ENCODE measurements at regions not wholly inside any gene's neighbourhood (a gene's known extent, or its start where the extent isn't known, plus 50 kb on each side); places are given as distances from the start of the nearest gene placed in this dataset.
"Not testable (repeated sequence)": the region's sequence is repeated elsewhere in the genome, so short reads cannot be mapped to it uniquely, and the experiment has no call there.

- DNase-seq, result no peak
These were observed 310.4 kb upstream of the ADARB2 start for GRCh38 chr10:2047679-2048078.

GRCh38 chr10:2043379-2043778, 306.1 kb upstream of the ADARB2 start:
- no peak for DNase-seq

- no peak for DNase-seq
These were observed 300.7 kb upstream of the ADARB2 start for GRCh38 chr10:2038036-2038435.

GRCh38 chr10:2037246-2037645, 299.9 kb upstream of the ADARB2 start:
- no peak for DNase-seq

GRCh38 chr10:2036209-2036608, 298.9 kb upstream of the ADARB2 start:
- DNase-seq, result no peak

GRCh38 chr10:2030046-2030445, 292.7 kb upstream of the ADARB2 start:
- no peak for DNase-seq

- DNase-seq, result no peak
These were observed 289.6 kb upstream of the ADARB2 start for GRCh38 chr10:2026936-2027335.

GRCh38 chr10:2024750-2025149, 287.4 kb upstream of the ADARB2 start:
- DNase-seq, result not testable (repeated sequence)

GRCh38 chr10:2023687-2024086, 286.4 kb upstream of the ADARB2 start:
- DNase-seq, result no peak

- no peak for DNase-seq
These were observed 285.1 kb upstream of the ADARB2 start for GRCh38 chr10:2022401-2022800.

- no peak for DNase-seq
These were observed 283.5 kb upstream of the ADARB2 start for GRCh38 chr10:2020836-2021235.

- no peak for DNase-seq
These were observed 282.5 kb upstream of the ADARB2 start for GRCh38 chr10:2019803-2020202.

GRCh38 chr10:2019281-2019680, 282.0 kb upstream of the ADARB2 start:
- DNase-seq, result no peak

GRCh38 chr10:2014541-2014940, 277.2 kb upstream of the ADARB2 start:
- no peak for DNase-seq

GRCh38 chr10:2012209-2012608, 274.9 kb upstream of the ADARB2 start:
- DNase-seq, result no peak

- no peak for DNase-seq
These were observed 273.9 kb upstream of the ADARB2 start for GRCh38 chr10:2011106-2011716.

GRCh38 chr10:2005546-2005945, 268.2 kb upstream of the ADARB2 start:
- no peak for DNase-seq

- no peak for DNase-seq
These were observed 255.6 kb upstream of the ADARB2 start for GRCh38 chr10:1992930-1993329.

- DNase-seq, result no peak
These were observed 251.8 kb upstream of the ADARB2 start for GRCh38 chr10:1989090-1989489.

- DNase-seq, result no peak
These were observed 244.7 kb upstream of the ADARB2 start for GRCh38 chr10:1981976-1982375.

- no peak for DNase-seq
These were observed 243.1 kb upstream of the ADARB2 start for GRCh38 chr10:1980459-1980858.

- no peak for DNase-seq
These were observed 241.3 kb upstream of the ADARB2 start for GRCh38 chr10:1978584-1978983.

- no peak for DNase-seq
These were observed 240.1 kb upstream of the ADARB2 start for GRCh38 chr10:1977461-1977860.

GRCh38 chr10:1972406-1972805, 235.1 kb upstream of the ADARB2 start:
- no peak for DNase-seq

GRCh38 chr10:1968257-1969033, 231.1 kb upstream of the ADARB2 start:
- no peak for DNase-seq

Data from activated CD4-positive, CD25-positive, alpha-beta regulatory T cell (primary cell).